Activated T-helper 17 cell treated with anti-CD3 and anti-CD28 coated beads, Interleukin-2, amount 50 U/mL, for 72 hours (primary cell): ENCODE measurements at regions not wholly inside any gene's neighbourhood (a gene's known extent, or its start where the extent isn't known, plus 50 kb on each side); places are given as distances from the start of the nearest gene placed in this dataset.

ENCODE experiments used
- ATAC-seq: fragments of 150-1000 bp; cut with Tn5 transposase; replicated peaks from 2 replicates; pipeline ENCODE4 v1.10.0; 2021; ENCODE audit warnings: mild to moderate bottlenecking, moderate library complexity
- H3K27ac Mint-ChIP-seq: one replicate; pipeline ENCODE4 v1.8.0; 2022; ENCODE audit warnings: mixed read lengths
- H3K27me3 Mint-ChIP-seq: one replicate; pipeline ENCODE4 v1.8.0; 2022; ENCODE audit warnings: mixed read lengths
- H3K36me3 Mint-ChIP-seq: one replicate; pipeline ENCODE4 v1.8.0; 2022; ENCODE audit warnings: low read depth, mild to moderate bottlenecking, mixed read lengths
- H3K4me1 Mint-ChIP-seq: one replicate; pipeline ENCODE4 v1.8.0; 2022; ENCODE audit warnings: mixed read lengths
- H3K4me3 Mint-ChIP-seq: one replicate; pipeline ENCODE4 v1.8.0; 2022; ENCODE audit warnings: mild to moderate bottlenecking, mixed read lengths
- H3K9me3 Mint-ChIP-seq: one replicate; pipeline ENCODE4 v1.8.0; 2022; ENCODE audit warnings: mixed read lengths

- Mint-ChIP-seq H3K4me1 (no peaks in the 10 kb centered on the region), H3K9me3 (no peaks in the 10 kb centered on the region), H3K27ac (no peak overlapping the region), H3K27me3 (no peaks in the 10 kb centered on the region), H3K4me3 (no peak overlapping the region), H3K36me3 (no peaks in the 10 kb centered on the region)
- ATAC-seq, result no peak
These were observed 213.1 kb upstream of the STXBP5 start for GRCh38 chr6:146990821-146991798.

GRCh38 chr6:146997062-146997461 lies 207.2 kb upstream of the STXBP5 start:
- Mint-ChIP-seq H3K36me3 (no peaks in the 10 kb centered on the region), H3K4me1 (peaks cover 4% of the 10 kb centered on the region), H3K4me3 (no peak overlapping the region), H3K27me3 (peaks cover 5% of the 10 kb centered on the region), H3K27ac (no peak overlapping the region), H3K9me3 (no peaks in the 10 kb centered on the region)
- ATAC-seq, result no peak

GRCh38 chr6:146999766-147000165 lies 204.5 kb upstream of the STXBP5 start:
- no peaks in the 10 kb centered on the region for H3K36me3 Mint-ChIP-seq

DNA sequence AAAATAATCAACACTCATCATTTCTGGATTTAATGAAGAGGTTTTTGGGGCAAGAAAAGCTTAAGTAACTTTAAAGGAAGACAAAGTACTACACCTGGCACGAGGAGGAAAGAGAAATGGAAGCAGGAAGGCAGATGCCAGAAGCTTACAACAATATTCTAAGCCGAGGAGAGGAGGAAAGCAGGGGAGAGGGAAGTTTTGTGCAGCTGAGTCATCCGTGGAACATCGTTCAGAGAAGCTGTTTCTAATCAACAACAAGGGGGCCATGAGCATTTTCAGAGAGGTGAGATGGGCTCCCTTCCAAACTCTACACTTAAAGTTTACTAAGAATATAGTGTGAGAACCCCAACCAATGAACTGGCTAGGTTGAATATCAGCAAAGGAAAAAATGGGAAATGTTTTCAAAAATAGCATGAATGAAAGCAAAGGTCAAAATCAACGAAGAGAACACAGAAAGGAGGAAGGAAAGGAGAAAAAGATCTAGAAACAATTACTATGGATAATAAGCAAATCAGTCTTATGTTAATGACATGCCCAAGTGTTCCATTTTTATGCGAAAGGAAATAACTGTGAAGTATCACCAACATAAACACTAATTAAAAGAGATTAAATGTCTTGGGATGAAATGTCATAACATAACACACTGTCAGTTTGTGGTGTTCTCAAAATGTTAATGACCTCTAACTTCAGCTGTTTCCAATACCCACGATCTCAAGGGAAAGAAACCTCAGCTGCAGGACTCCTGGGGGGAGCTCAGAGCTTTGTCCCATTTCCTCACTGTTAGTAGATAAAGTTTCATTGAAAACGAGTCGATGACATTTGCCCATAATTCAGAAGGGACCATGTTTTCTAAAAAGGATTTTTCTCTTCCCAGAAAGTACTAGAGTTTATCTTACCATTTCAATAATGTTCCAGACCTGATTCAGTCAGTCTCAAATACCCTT lies 203.4 kb upstream of the STXBP5 start:
- no peak for ATAC-seq
- Mint-ChIP-seq H3K4me1 (peaks cover 4% of the 10 kb centered on the region), H3K27me3 (peaks cover 5% of the 10 kb centered on the region), H3K4me3 (no peak overlapping the region), H3K36me3 (no peaks in the 10 kb centered on the region), H3K9me3 (no peaks in the 10 kb centered on the region), H3K27ac (no peak overlapping the region)

More at GRCh38 chr6:146999766-147000165, 204.5 kb upstream of the STXBP5 start:
- H3K27ac Mint-ChIP-seq, result no peak overlapping the region
- H3K4me3 Mint-ChIP-seq, result no peak overlapping the region
- H3K27me3 Mint-ChIP-seq, result peaks cover 5% of the 10 kb centered on the region
- H3K4me1 Mint-ChIP-seq, result peaks cover 4% of the 10 kb centered on the region
- no peaks in the 10 kb centered on the region for H3K9me3 Mint-ChIP-seq
- no peak for ATAC-seq

- no peaks in the 10 kb centered on the region for H3K9me3 Mint-ChIP-seq
These were observed 202.6 kb upstream of the STXBP5 start for GRCh38 chr6:147001621-147002020.

DNA sequence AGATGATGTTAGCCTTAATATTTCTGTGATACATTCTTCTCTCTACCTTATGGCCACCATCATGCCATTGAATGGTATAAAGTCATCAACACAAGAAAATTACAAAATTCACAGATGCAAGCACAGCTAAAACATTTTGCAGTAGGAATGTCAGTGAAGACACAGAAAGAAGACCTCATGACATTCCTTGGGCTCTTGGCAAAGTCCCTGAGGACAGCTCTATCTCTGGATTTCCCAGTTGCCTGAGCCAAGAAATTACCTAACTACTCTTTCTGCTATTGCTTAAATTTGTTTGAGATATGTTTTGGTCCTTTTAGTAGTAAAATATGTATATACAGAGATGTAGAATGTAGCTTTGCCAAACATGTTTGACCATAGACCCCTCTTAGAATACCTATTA lies 201.0 kb upstream of the STXBP5 start:
- no peak for ATAC-seq
- Mint-ChIP-seq H3K9me3 (no peaks in the 10 kb centered on the region), H3K4me1 (peaks cover 4% of the 10 kb centered on the region), H3K4me3 (no peak overlapping the region), H3K27me3 (peaks cover 5% of the 10 kb centered on the region), H3K36me3 (no peaks in the 10 kb centered on the region), H3K27ac (no peak overlapping the region)

More at GRCh38 chr6:147001621-147002020, 202.6 kb upstream of the STXBP5 start:
- Mint-ChIP-seq H3K27me3 (peaks cover 5% of the 10 kb centered on the region), H3K36me3 (no peaks in the 10 kb centered on the region), H3K4me1 (peaks cover 4% of the 10 kb centered on the region), H3K27ac (no peak overlapping the region), H3K4me3 (no peak overlapping the region)
- no peak for ATAC-seq

GRCh38 chr6:147005499-147005898 lies 198.7 kb upstream of the STXBP5 start:
- Mint-ChIP-seq H3K36me3 (no peaks in the 10 kb centered on the region), H3K4me1 (peaks cover 4% of the 10 kb centered on the region), H3K4me3 (no peak overlapping the region), H3K9me3 (no peaks in the 10 kb centered on the region), H3K27ac (no peak overlapping the region), H3K27me3 (peaks cover 8% of the 10 kb centered on the region)
- no peak for ATAC-seq

- Mint-ChIP-seq H3K4me1 (no peaks in the 10 kb centered on the region), H3K27me3 (peaks cover 4% of the 10 kb centered on the region), H3K9me3 (no peaks in the 10 kb centered on the region), H3K27ac (no peak overlapping the region), H3K4me3 (no peak overlapping the region), H3K36me3 (no peaks in the 10 kb centered on the region)
- no peak for ATAC-seq
These were observed 196.8 kb upstream of the STXBP5 start for GRCh38 chr6:147007441-147007840.

DNA sequence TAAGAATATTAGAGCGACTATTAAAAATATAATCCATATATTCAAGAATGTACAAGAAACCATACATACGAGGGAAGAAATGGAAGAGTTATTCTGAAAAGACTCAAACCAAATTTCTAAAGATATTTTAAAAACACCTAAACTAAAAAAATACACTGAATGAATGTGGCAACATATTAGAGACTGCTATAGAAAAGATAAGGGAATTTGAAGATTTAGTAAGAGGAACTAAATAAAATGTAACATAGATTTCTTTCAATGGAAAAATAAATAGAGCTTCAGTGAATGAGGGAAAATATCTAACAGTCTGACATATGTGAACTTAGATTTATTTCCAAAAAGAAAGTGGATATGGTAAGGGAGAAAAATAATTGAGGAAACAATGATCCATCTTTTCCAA lies 194.9 kb upstream of the STXBP5 start:
- no peak overlapping the region for H3K4me3 Mint-ChIP-seq
- no peak for ATAC-seq
- H3K27ac Mint-ChIP-seq, result no peak overlapping the region
- no peaks in the 10 kb centered on the region for H3K4me1 Mint-ChIP-seq
- peaks cover 4% of the 10 kb centered on the region for H3K27me3 Mint-ChIP-seq
- H3K9me3 Mint-ChIP-seq, result no peaks in the 10 kb centered on the region
- H3K36me3 Mint-ChIP-seq, result no peaks in the 10 kb centered on the region

DNA sequence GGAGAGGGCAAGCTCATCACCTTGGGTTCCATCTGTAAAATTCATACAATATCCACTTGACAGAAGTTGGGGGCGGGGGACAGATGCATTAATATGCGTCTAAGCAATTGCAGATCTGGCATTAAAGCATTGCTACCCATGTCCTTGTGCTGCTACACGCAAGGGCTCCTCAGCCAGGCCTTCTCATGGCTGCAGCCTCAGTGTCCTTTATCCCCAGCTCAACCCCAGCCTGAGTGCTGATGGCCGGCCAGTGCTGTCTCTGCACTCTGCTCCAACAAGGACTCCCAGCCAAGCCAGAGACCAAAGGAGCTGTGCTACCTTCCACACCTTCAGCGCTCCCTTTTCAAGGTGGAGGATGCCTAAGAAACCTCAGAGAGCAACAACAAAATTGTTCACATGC lies 188.5 kb upstream of the STXBP5 start:
- no peaks in the 10 kb centered on the region for H3K36me3 Mint-ChIP-seq
- no peaks in the 10 kb centered on the region for H3K9me3 Mint-ChIP-seq
- no peak for ATAC-seq
- no peaks in the 10 kb centered on the region for H3K4me1 Mint-ChIP-seq
- H3K27me3 Mint-ChIP-seq, result no peaks in the 10 kb centered on the region
- no peak overlapping the region for H3K27ac Mint-ChIP-seq
- no peak overlapping the region for H3K4me3 Mint-ChIP-seq

DNA sequence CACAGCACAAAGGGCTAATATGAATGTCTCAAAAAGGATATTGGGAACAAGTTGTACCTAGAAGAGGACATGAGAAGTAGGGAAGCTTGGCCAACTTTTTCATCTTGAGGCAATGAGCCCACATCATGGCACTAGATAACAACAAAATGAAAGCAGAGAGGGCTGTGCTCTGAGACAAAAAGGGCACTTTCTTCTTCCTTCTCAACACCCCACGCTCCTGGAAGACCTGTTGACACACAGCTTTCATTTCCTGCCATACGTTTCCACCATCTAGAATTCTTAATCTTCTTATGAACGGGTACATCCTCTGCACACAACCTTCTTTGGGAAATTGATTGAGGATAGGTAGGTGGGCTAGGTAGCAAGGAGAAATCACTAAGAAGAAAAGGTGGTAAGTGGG lies 187.8 kb upstream of the STXBP5 start:
- H3K27ac Mint-ChIP-seq, result no peak overlapping the region
- no peaks in the 10 kb centered on the region for H3K27me3 Mint-ChIP-seq
- H3K9me3 Mint-ChIP-seq, result no peaks in the 10 kb centered on the region
- no peaks in the 10 kb centered on the region for H3K4me1 Mint-ChIP-seq
- ATAC-seq, result no peak
- no peak overlapping the region for H3K4me3 Mint-ChIP-seq
- no peaks in the 10 kb centered on the region for H3K36me3 Mint-ChIP-seq

DNA sequence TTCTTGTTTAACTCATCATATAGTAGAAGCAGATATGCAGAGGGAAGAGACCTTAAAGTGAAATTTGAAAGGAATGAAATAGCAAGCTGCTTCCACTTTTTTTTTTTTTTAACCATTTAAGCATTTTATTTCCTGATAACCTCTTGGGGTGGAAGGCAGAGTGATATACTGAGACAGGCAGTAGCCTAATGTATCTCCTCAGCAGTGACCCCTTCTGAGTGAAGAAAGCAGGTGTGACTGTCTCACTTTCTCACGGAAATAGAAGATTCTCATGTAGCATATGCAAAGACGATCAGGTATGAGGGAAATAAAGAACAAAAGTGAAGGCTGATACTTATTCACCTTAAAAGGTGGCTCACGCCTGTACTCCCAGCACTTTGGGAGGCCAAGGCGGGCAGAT lies 187.1 kb upstream of the STXBP5 start:
- ATAC-seq, result no peak
- Mint-ChIP-seq H3K4me1 (no peaks in the 10 kb centered on the region), H3K4me3 (no peak overlapping the region), H3K27ac (no peak overlapping the region), H3K27me3 (no peaks in the 10 kb centered on the region), H3K36me3 (no peaks in the 10 kb centered on the region), H3K9me3 (no peaks in the 10 kb centered on the region)

- no peak for ATAC-seq
- no peak overlapping the region for H3K4me3 Mint-ChIP-seq
- no peaks in the 10 kb centered on the region for H3K4me1 Mint-ChIP-seq
- H3K27me3 Mint-ChIP-seq, result no peaks in the 10 kb centered on the region
- no peaks in the 10 kb centered on the region for H3K9me3 Mint-ChIP-seq
- H3K27ac Mint-ChIP-seq, result no peak overlapping the region
- no peaks in the 10 kb centered on the region for H3K36me3 Mint-ChIP-seq
These were observed 185.2 kb upstream of the STXBP5 start for GRCh38 chr6:147019001-147019400.

DNA sequence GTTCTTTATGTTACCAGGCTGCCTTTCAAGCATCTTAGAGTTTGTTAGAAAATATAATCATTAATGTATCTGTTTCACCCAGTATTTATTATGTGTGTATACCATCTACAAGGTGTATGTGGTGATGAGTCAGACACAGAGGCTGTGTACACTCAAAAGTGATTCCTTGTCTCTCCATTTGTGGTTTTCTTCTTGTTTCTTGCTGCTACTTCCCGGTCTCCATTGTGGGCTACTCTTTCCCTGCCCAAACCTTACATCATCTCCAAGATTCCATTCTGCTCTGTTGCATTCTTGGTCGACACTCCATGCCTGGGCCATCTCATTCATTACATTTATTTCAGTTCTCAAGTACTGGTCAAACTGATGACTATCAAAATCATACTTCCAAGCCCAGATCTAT lies 182.2 kb upstream of the STXBP5 start:
- Mint-ChIP-seq H3K27ac (no peak overlapping the region), H3K27me3 (no peaks in the 10 kb centered on the region), H3K9me3 (no peaks in the 10 kb centered on the region), H3K4me3 (no peak overlapping the region), H3K4me1 (no peaks in the 10 kb centered on the region), H3K36me3 (no peaks in the 10 kb centered on the region)
- ATAC-seq, result peak; percentile 21
